AG09309 (cell line): ENCODE measurements at regions not wholly inside any gene's neighbourhood (a gene's known extent, or its start where the extent isn't known, plus 50 kb on each side); places are given as distances from the start of the nearest gene placed in this dataset.

Experiments used
- DNase-seq: peaks from one replicate; pipeline ENCODE4 v3.0.0-alpha.2; 2010; ENCODE audit warnings: low read depth
- H3K4me3 ChIP-seq: 2 replicates; pipeline ENCODE4 v1.5.1; 2011; ENCODE audit warnings: mild to moderate bottlenecking, low read depth, low read length, moderate library complexity; ENCODE audit not compliant: control insufficient read depth
- TF ChIP-seq, protein P1 (sequence below): IDR thresholded peaks from 2 replicates; pipeline ENCODE4 v1.5.1; 2011; ENCODE audit warnings: mild to moderate bottlenecking, low read depth, low read length, inconsistent platforms; ENCODE audit not compliant: insufficient read depth, control insufficient read depth; ENCODE audit errors: missing control alignments

DNA sequence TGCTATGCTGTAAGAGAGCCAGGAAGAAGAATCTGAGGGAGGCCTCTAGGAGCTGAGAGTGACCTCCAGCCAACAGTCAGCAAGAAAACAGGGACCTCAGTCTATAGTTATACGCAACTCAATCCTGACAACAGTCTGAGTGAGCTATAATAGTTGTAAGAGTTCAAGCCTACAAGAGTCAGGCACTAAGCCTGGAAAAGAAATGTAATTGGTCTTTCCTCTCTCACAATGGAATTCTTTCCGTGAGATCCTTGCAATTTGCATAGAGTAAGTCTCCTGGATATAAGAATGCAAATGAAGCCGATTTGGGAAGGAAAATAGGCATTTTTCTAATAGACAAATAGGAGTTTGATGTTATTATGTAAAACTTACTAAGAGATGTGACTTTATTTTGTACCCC, 1332.6 kb upstream of the CELF4 start:
- TF ChIP-seq, protein P1, sequence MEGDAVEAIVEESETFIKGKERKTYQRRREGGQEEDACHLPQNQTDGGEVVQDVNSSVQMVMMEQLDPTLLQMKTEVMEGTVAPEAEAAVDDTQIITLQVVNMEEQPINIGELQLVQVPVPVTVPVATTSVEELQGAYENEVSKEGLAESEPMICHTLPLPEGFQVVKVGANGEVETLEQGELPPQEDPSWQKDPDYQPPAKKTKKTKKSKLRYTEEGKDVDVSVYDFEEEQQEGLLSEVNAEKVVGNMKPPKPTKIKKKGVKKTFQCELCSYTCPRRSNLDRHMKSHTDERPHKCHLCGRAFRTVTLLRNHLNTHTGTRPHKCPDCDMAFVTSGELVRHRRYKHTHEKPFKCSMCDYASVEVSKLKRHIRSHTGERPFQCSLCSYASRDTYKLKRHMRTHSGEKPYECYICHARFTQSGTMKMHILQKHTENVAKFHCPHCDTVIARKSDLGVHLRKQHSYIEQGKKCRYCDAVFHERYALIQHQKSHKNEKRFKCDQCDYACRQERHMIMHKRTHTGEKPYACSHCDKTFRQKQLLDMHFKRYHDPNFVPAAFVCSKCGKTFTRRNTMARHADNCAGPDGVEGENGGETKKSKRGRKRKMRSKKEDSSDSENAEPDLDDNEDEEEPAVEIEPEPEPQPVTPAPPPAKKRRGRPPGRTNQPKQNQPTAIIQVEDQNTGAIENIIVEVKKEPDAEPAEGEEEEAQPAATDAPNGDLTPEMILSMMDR = no peak
- DNase-seq = no peak

DNA sequence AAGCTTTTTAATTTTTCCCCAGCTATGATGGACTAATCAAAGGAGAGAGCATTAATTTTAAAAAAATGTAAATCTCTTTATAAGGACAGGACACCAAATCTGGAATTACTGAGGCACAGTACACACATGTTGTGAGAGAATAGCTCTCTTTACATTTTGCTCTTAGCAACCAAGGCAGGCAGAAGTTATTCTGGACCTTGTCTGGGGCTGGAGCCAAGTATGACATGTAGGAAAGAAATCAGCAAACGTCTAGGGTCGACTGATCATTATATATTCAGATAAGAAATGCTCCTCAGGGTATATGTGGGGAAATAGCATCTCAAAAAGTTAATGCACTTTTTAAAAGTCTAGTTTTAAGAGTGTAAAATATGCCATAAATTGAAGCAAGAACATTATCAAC, 1330.0 kb upstream of the CELF4 start:
- DNase-seq = no peak
- H3K4me3 ChIP-seq = no peak overlapping the region
- TF ChIP-seq, protein P1 = no peak

More for the DNA sequence above, 1332.6 kb upstream of the CELF4 start:
- no peak overlapping the region for H3K4me3 ChIP-seq

DNA sequence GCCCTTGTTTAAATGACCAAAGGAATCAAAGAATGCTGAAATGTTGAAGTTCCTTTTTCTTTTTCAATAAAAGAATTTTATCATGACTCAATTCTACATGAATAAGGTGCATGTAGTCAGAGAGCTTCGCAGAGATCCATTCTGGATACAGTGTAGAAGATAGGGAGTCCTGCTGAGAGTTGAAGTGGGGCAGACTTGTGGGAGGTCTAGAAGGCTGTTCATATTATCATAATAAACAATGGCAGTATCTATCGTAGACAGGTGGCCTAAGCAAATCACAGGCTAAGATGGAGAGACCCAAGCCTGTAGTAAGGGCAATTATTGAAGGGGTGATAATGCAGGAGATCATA, 1322.0 kb upstream of the CELF4 start:
- TF ChIP-seq, protein P1 = no peak
- H3K4me3 ChIP-seq = no peak overlapping the region
- DNase-seq = no peak

DNA sequence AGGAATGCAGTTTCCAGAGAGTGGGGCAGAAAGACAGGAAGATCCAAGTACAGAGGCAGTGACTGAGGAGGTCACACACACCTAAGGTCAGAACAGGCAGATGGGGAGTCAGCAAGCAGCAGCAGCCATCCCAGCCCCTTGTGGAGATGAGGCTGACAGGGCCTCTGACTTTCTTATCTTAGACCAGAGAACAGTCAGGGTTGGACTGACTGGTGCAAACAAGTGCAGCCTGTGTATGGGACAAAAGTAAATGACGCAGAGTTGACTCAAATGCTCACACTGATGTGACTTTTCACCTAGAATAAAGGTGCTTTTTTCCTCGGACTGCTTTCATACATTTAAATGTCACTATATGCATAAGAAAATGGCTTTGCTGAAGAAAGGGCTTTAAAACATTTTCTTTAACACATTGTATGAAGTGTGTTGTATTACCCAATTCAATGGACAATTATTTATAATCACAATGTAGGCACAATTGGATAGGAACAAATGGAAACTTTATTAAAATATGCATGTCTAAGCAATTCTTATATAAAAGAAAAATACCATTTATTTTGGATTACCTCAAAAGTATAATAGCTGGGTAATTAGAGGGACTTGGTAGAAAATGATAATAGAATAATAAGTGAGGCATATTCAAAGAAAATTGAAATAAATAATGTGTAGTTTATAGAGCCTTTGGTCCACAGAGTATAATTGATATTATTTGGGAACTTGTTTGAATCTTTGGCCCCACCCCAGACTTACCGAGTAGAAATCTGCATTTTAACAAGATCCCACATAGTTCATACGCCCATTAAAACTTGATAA, 1321.5 kb upstream of the CELF4 start:
- no peak overlapping the region for H3K4me3 ChIP-seq
- no peak for DNase-seq
- TF ChIP-seq, protein P1 = no peak

DNA sequence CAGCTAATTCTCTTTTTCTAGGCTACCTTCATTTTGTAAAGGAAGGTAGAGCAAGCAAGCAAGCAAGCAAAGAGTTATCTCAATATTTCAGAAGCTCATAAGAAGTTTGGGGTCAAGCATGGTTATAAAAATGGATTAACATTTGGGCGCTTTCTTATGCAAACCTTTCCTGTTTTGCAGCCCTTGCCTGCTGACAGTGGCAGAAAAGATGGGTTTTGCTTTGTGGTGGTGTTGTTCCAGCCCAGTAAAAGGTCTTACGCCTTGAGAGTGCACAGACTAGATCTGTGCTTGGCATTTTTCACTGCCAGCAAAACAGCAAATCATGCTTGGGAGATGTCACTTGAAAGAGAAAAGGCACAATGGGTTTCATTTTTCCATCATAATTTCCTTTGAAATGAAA, 1320.6 kb upstream of the CELF4 start:
- DNase-seq = no peak
- TF ChIP-seq, protein P1 = no peak
- no peak overlapping the region for H3K4me3 ChIP-seq

DNA sequence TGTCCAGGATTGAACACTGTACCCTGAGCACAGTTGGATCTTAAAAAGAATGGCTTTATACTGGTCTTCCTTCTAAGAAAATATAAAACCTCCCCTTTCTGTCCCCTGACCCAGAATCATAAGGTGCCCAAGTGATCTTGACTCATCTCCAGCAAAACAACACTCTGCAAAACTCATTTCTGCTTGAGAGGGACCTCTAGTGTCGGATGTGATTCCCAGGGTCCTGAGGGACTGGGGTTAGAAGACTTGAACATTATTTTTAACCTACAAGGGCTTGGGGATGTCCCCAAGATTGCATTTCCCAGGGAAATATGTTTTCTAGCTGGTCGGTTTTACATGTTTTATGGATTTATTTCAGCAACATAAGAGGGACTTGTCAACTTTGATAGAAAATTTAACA, 1318.5 kb upstream of the CELF4 start:
- TF ChIP-seq, protein P1 = no peak
- no peak for DNase-seq
- no peak overlapping the region for H3K4me3 ChIP-seq
